ENCODE measurements at regions not wholly inside any gene's neighbourhood (a gene's known extent, or its start where the extent isn't known, plus 50 kb on each side); places are given as distances from the start of the nearest gene placed in this dataset.

- TF ChIP-seq CTCF (IDR thresholded peaks at IDR 0.05) (no peak), EZH2 (IDR thresholded peaks at IDR 0.05; ENCODE audit: borderline replicate concordance, insufficient read depth, low read depth, low read length, poor library complexity, severe bottlenecking) (no peak)
These were observed 619.5 kb downstream of the BCL11A start for GRCh38 chr2:59933948-59934347.
